Epithelial cell of esophagus (primary cell): ENCODE measurements at regions not wholly inside any gene's neighbourhood (a gene's known extent, or its start where the extent isn't known, plus 50 kb on each side); places are given as distances from the start of the nearest gene placed in this dataset.

ENCODE experiments used
- DNase-seq: peaks from one replicate; pipeline ENCODE4 v3.0.0; 2010; ENCODE audit warnings: low read depth
- H3K4me3 ChIP-seq: 2 replicates; pipeline ENCODE4 v1.5.1; 2011; ENCODE audit warnings: mild to moderate bottlenecking, low read length, control low read depth
- CTCF ChIP-seq: IDR thresholded peaks from 2 replicates; pipeline ENCODE4 v1.5.1; 2011; ENCODE audit warnings: low read depth, mild to moderate bottlenecking, low read length, control low read depth, inconsistent platforms; ENCODE audit not compliant: insufficient read depth; ENCODE audit errors: missing control alignments

DNA sequence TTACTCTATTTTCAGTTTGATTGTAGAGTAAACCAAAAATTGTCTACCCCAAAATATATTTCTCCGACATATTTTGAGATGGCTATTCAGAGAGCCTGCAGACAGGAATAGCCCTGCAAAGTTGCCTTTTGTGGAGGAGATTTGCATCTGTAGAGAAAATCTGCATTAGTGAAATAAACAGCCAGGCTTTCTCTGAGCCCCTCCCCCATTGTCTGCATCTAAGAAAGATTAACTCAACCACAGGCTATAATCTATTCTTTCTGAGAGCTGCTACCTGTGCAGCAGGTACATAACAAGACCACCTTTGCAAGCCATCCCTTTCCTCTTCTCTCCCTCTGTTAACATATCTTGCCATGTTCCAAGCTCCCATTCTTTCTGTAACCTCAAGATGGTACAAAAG, 1034.2 kb downstream of the SORCS3 start:
- DNase-seq: no peak
- TF ChIP-seq CTCF: no peak
- no peak overlapping the region for H3K4me3 ChIP-seq

DNA sequence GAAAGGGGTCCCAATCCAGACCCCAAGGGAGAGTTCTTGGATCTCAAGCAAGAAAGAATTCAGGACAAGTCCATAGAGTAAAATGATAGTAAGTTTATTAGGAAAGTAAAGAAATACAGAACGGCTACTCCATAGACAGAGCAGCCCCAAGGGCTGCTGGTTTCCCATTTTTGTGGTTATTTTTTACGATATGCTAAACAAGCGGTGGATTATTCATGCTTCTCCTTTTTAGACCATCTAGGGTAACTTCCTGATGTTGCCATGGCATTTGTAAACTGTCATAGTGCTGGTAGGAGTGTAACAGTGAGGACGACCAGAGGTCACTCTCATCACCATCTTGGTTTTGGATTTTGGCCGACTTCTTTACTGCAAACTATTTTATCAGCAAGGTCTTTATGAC, 1033.4 kb downstream of the SORCS3 start:
- DNase-seq: no peak
- TF ChIP-seq CTCF: no peak
- H3K4me3 ChIP-seq: no peak overlapping the region

GRCh38 chr10:105658696-105659095, 1017.6 kb downstream of the SORCS3 start:
- no peak overlapping the region for H3K4me3 ChIP-seq
- no peak for TF ChIP-seq CTCF
- no peak for DNase-seq

GRCh38 chr10:105656856-105657255, 1015.8 kb downstream of the SORCS3 start:
- H3K4me3 ChIP-seq: no peak overlapping the region
- no peak for TF ChIP-seq CTCF
- no peak for DNase-seq

- no peak for TF ChIP-seq CTCF
- DNase-seq: no peak
- no peak overlapping the region for H3K4me3 ChIP-seq
These were observed 1009.2 kb downstream of the SORCS3 start for GRCh38 chr10:105650306-105650705.

- TF ChIP-seq CTCF: no peak
- DNase-seq: no peak
- H3K4me3 ChIP-seq: no peak overlapping the region
These were observed 1006.3 kb downstream of the SORCS3 start for GRCh38 chr10:105647354-105647753.

- DNase-seq: no peak
- H3K4me3 ChIP-seq: no peak overlapping the region
- no peak for TF ChIP-seq CTCF
These were observed 1003.9 kb downstream of the SORCS3 start for GRCh38 chr10:105644978-105645377.
